KMS-11 (cell line): ENCODE measurements at regions not wholly inside any gene's neighbourhood (a gene's known extent, or its start where the extent isn't known, plus 50 kb on each side); places are given as distances from the start of the nearest gene placed in this dataset.

ENCODE experiments used
- H2AFZ ChIP-seq: fragments of 200-600 bp; sonication (generic); 2 replicates; pipeline ENCODE4 v1.6.1; 2016; ENCODE audit warnings: antibody characterized with exemption, mixed run types, low read depth
- H3K27ac ChIP-seq: fragments of 200-600 bp; sonication (generic); 2 replicates; pipeline ENCODE4 v1.6.1; 2016; ENCODE audit warnings: mild to moderate bottlenecking, mixed run types
- H3K27me3 ChIP-seq: fragments of 200-600 bp; sonication (generic); 2 replicates; pipeline ENCODE4 v1.6.1; 2017; ENCODE audit warnings: mild to moderate bottlenecking, low read depth, mixed run types, moderate library complexity; ENCODE audit not compliant: insufficient read depth
- H3K36me3 ChIP-seq: fragments of 200-600 bp; sonication (generic); 2 replicates; pipeline ENCODE4 v1.6.1; 2017; ENCODE audit warnings: mild to moderate bottlenecking, mixed run types; ENCODE audit not compliant: insufficient read depth
- H3K4me1 ChIP-seq: fragments of 200-600 bp; sonication (generic); 2 replicates; pipeline ENCODE4 v1.6.1; 2016; ENCODE audit warnings: mild to moderate bottlenecking, low read depth, mixed run types; ENCODE audit not compliant: poor library complexity, severe bottlenecking
- H3K4me2 ChIP-seq: fragments of 200-600 bp; sonication (generic); 2 replicates; pipeline ENCODE4 v1.7.0; 2016; ENCODE audit warnings: mild to moderate bottlenecking, mixed run types
- H3K4me3 ChIP-seq: fragments of 200-600 bp; sonication (generic); IDR thresholded peaks from 2 replicates; pipeline ENCODE4 v1.6.1; 2017; ENCODE audit warnings: low read depth, low read length, mixed read lengths; ENCODE audit not compliant: insufficient read depth
- H3K79me2 ChIP-seq: fragments of 200-600 bp; sonication (generic); 2 replicates; pipeline ENCODE4 v1.6.1; 2016; ENCODE audit warnings: low read depth, mixed run types; ENCODE audit not compliant: insufficient read depth
- H3K9ac ChIP-seq: fragments of 200-600 bp; sonication (generic); 2 replicates; pipeline ENCODE4 v1.6.1; 2016; ENCODE audit warnings: mild to moderate bottlenecking, mixed run types
- H4K20me1 ChIP-seq: fragments of 200-600 bp; sonication (generic); 2 replicates; pipeline ENCODE4 v1.6.1; 2016; ENCODE audit warnings: mild to moderate bottlenecking, mixed run types; ENCODE audit not compliant: insufficient read depth
- CTCF ChIP-seq: fragments of 200-600 bp; sonication (generic); conservative IDR thresholded peaks from 2 replicates; pipeline ENCODE4 v1.6.1; 2017; ENCODE audit warnings: low read depth, mild to moderate bottlenecking, antibody characterized with exemption, low read length, moderate library complexity, mixed read lengths

DNA sequence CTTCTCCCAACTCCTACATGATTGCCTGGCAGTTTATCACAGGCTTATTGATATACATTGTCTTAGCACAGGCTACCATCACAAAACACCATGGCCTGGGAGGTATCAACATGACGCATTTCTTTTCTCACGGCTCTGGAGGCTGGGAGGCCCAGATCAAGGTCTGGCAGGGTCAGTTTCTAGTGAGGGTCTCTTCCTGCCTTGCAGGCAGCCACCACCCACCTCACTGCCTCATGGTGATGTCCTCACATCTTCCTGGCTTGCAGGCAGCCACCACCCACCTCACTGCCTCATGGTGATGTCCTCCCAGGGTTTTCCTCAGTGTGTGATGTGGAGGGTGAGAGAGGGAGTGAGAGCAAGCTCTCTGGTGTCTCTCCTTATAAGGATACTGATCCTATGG, 599.3 kb upstream of the MKI67 start:
- no peaks in the 10 kb centered on the region for H4K20me1 ChIP-seq
- H3K36me3 ChIP-seq, result no peaks in the 10 kb centered on the region
- no peak overlapping the region for H3K9ac ChIP-seq
- no peak overlapping the region for H3K4me2 ChIP-seq
- no peak overlapping the region for H2AFZ ChIP-seq
- no peak overlapping the region for H3K27ac ChIP-seq
- no peak overlapping the region for H3K4me3 ChIP-seq
- H3K27me3 ChIP-seq, result no peaks in the 10 kb centered on the region
- TF ChIP-seq CTCF, result no peak
- peaks cover 9% of the 10 kb centered on the region for H3K4me1 ChIP-seq
- H3K79me2 ChIP-seq, result no peaks in the 10 kb centered on the region

DNA sequence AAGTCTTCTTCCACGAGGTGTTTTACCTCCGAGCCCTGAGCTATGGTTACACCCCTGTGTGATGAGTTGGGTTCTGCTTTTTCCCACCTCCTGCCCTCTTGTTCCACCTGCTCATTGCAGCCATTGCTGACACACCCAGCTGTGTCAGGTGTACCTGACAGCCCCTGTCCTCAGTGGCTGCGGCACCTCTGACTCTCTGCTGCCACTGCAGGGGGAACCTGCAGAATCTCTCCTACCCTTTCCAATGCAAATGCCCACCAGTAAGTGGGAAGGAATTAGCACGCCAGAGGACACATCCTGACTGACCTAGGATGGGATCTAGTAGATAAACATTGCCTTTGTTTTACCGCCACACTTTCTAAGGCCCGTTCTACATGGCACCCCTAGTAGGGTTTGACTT, 600.9 kb upstream of the MKI67 start:
- Histone ChIP-seq H3K79me2 (no peaks in the 10 kb centered on the region), H3K36me3 (no peaks in the 10 kb centered on the region), H3K4me3 (no peak overlapping the region), H3K27ac (no peak overlapping the region), H3K4me2 (no peak overlapping the region), H3K4me1 (peaks cover 9% of the 10 kb centered on the region), H3K9ac (no peak overlapping the region), H2AFZ (no peak overlapping the region), H4K20me1 (no peaks in the 10 kb centered on the region), H3K27me3 (no peaks in the 10 kb centered on the region)
- TF ChIP-seq CTCF, result no peak

DNA sequence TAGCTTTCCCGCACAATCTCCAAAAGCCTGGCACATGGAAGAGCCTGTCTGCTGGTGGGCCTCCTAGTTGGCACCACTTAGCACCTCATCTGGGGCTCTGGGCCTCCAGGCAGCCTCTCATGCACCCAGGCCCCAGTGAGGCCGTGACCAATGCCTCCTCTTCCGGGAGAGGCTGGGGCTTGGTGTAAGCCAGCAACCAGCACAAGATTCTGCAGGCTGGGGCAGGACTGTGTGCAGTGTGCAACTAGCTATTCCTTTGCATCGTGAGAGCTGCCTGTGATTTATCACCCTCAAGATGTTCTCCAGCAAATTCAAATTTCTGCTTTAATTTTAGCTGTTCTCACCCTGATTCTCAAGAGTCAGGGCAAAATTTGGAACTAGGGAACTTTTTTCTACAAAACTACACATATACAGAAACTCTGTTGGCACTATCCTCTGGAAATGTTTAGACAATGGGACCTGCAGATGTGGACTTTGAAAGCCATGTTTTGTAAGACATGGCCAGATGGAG, 603.7 kb upstream of the MKI67 start:
- Histone ChIP-seq H3K4me2 (no peak overlapping the region), H3K4me1 (no peaks in the 10 kb centered on the region), H2AFZ (no peak overlapping the region), H3K79me2 (no peaks in the 10 kb centered on the region), H3K4me3 (no peak overlapping the region), H3K27ac (no peak overlapping the region), H3K36me3 (no peaks in the 10 kb centered on the region), H4K20me1 (no peaks in the 10 kb centered on the region), H3K9ac (no peak overlapping the region), H3K27me3 (no peaks in the 10 kb centered on the region)
- no peak for TF ChIP-seq CTCF

DNA sequence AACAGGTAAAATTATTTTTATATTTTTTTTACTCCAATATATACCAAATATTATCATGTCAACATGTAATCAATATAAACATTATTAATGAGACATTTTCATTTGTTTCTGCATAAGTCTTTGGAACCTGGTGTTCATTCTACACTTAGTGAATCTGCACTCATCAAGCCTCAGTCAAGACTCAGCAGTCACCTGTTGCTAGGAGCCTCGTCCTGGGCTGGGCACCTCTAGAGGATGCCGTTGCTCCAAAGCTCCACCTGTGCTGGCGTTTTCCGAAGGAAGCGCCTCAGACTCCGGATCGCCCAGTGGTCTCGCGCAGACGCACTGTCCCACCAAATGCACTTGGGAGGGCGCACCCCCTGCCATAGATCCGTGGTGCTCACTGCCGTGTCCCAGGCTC, 604.7 kb upstream of the MKI67 start:
- H4K20me1 ChIP-seq, result no peaks in the 10 kb centered on the region
- no peak overlapping the region for H3K4me3 ChIP-seq
- H3K4me1 ChIP-seq, result no peaks in the 10 kb centered on the region
- H3K27me3 ChIP-seq, result no peaks in the 10 kb centered on the region
- no peak for TF ChIP-seq CTCF
- no peak overlapping the region for H3K9ac ChIP-seq
- H3K36me3 ChIP-seq, result no peaks in the 10 kb centered on the region
- H3K4me2 ChIP-seq, result no peak overlapping the region
- no peak overlapping the region for H3K27ac ChIP-seq
- no peaks in the 10 kb centered on the region for H3K79me2 ChIP-seq
- H2AFZ ChIP-seq, result no peak overlapping the region
